BE2C (cell line): ENCODE measurements at regions not wholly inside any gene's neighbourhood (a gene's known extent, or its start where the extent isn't known, plus 50 kb on each side); places are given as distances from the start of the nearest gene placed in this dataset.
"Not testable (repeated sequence)": the region's sequence is repeated elsewhere in the genome, so short reads cannot be mapped to it uniquely, and the experiment has no call there.

ENCODE experiments used
- DNase-seq: peaks from one replicate; pipeline ENCODE4 v3.0.0-alpha.2; 2020
- H3K27me3 ChIP-seq: fragments of 250-450 bp; sonication (Bioruptor Pico); 2 replicates; pipeline ENCODE4 v1.5.1; 2020; ENCODE audit warnings: mild to moderate bottlenecking
- H3K36me3 ChIP-seq: fragments of 250-450 bp; sonication (Bioruptor Pico); 2 replicates; pipeline ENCODE4 v1.5.1; 2020; ENCODE audit warnings: mild to moderate bottlenecking
- H3K4me1 ChIP-seq: fragments of 250-450 bp; sonication (Bioruptor Pico); 2 replicates; pipeline ENCODE4 v1.5.1; 2020
- H3K4me3 ChIP-seq: 2 replicates; pipeline ENCODE4 v1.5.1; 2011; ENCODE audit warnings: low read depth, low read length
- H3K9me3 ChIP-seq: fragments of 250-450 bp; sonication (Bioruptor Pico); 2 replicates; pipeline ENCODE4 v1.5.1; 2020
- CTCF ChIP-seq: IDR thresholded peaks from 2 replicates; pipeline ENCODE4 v1.5.1; 2012; ENCODE audit warnings: mild to moderate bottlenecking, low read depth, low read length

- H3K4me3 ChIP-seq: no peak overlapping the region
- no peaks in the 10 kb centered on the region for H3K9me3 ChIP-seq
- no peaks in the 10 kb centered on the region for H3K27me3 ChIP-seq
- H3K36me3 ChIP-seq: no peaks in the 10 kb centered on the region
- no peaks in the 10 kb centered on the region for H3K4me1 ChIP-seq
- DNase-seq: no peak
- no peak for TF ChIP-seq CTCF
Measured at GRCh38 chr6:16884526-16884925, 123.3 kb upstream of the ATXN1 start.

- H3K4me3 ChIP-seq: no peak overlapping the region
- H3K4me1 ChIP-seq: no peaks in the 10 kb centered on the region
- TF ChIP-seq CTCF: no peak
- no peak for DNase-seq
- H3K9me3 ChIP-seq: no peaks in the 10 kb centered on the region
- no peaks in the 10 kb centered on the region for H3K27me3 ChIP-seq
- no peaks in the 10 kb centered on the region for H3K36me3 ChIP-seq
Measured at GRCh38 chr6:16883414-16883813, 122.2 kb upstream of the ATXN1 start.

GRCh38 chr6:16882230-16882629, 121.0 kb upstream of the ATXN1 start:
- no peaks in the 10 kb centered on the region for H3K36me3 ChIP-seq
- no peaks in the 10 kb centered on the region for H3K27me3 ChIP-seq
- H3K4me1 ChIP-seq: no peaks in the 10 kb centered on the region
- DNase-seq: no peak
- no peak for TF ChIP-seq CTCF
- no peaks in the 10 kb centered on the region for H3K9me3 ChIP-seq
- no peak overlapping the region for H3K4me3 ChIP-seq

GRCh38 chr6:16876852-16877251, 115.6 kb upstream of the ATXN1 start:
- not testable (repeated sequence) for H3K9me3 ChIP-seq, H3K27me3 ChIP-seq, DNase-seq, H3K4me3 ChIP-seq, H3K36me3 ChIP-seq, H3K4me1 ChIP-seq

- H3K36me3 ChIP-seq: no peaks in the 10 kb centered on the region
- no peak for TF ChIP-seq CTCF
- no peaks in the 10 kb centered on the region for H3K9me3 ChIP-seq
- H3K27me3 ChIP-seq: no peaks in the 10 kb centered on the region
- no peak overlapping the region for H3K4me3 ChIP-seq
- H3K4me1 ChIP-seq: no peaks in the 10 kb centered on the region
- DNase-seq: no peak
Measured at GRCh38 chr6:16876201-16876600, 114.9 kb upstream of the ATXN1 start.

- Histone ChIP-seq H3K36me3 (no peaks in the 10 kb centered on the region), H3K4me1 (no peaks in the 10 kb centered on the region), H3K9me3 (no peaks in the 10 kb centered on the region), H3K4me3 (no peak overlapping the region), H3K27me3 (no peaks in the 10 kb centered on the region)
- DNase-seq: no peak
- TF ChIP-seq CTCF: no peak
Measured at GRCh38 chr6:16873698-16874097, 112.4 kb upstream of the ATXN1 start.
